Omental fat pad (tissue), 3 donors: ENCODE measurements at regions not wholly inside any gene's neighbourhood (a gene's known extent, or its start where the extent isn't known, plus 50 kb on each side); places are given as distances from the start of the nearest gene placed in this dataset.

ENCODE experiments used
- ATAC-seq: fragments of 150-250 bp; one replicate; pipeline ENCODE4 v1.9.1; 2016; ENCODE audit warnings: mild to moderate bottlenecking, moderate library complexity; ENCODE audit not compliant: low FRiP score
- DNase-seq: peaks from one replicate; pipeline ENCODE4 v3.0.0-alpha.2; 2019; ENCODE audit warnings: low spot score
- CTCF ChIP-seq, 3 donors: fragments of 450-650 bp; IDR thresholded peaks; one replicate each; pipeline ENCODE4 v1.5.1; 2016 to 2017; ENCODE audit warnings: antibody characterized with exemption in 3 of 3, mild to moderate bottlenecking in 3 of 3, moderate library complexity in 2 of 3

- DNase-seq (no peak), ATAC-seq (no peak)
- TF ChIP-seq CTCF (IDR thresholded peaks at IDR 0.05), result no peak
Measured at GRCh38 chr3:72054976-72055375, 270.0 kb upstream of the PROK2 start.

- ATAC-seq (no peak), DNase-seq (no peak)
- TF ChIP-seq CTCF (IDR thresholded peaks at IDR 0.05), result no peak
Measured at GRCh38 chr3:72052841-72053409, 268.0 kb upstream of the PROK2 start.

GRCh38 chr3:72050771-72051170 lies 265.8 kb upstream of the PROK2 start:
- no peak for TF ChIP-seq CTCF (IDR thresholded peaks at IDR 0.05)
- DNase-seq (no peak), ATAC-seq (no peak)

GRCh38 chr3:72050048-72050632 lies 265.2 kb upstream of the PROK2 start:
- no peak for DNase-seq
- no peak for ATAC-seq
- TF ChIP-seq CTCF (IDR thresholded peaks at IDR 0.05), result no peak

- no peak for TF ChIP-seq CTCF (IDR thresholded peaks at IDR 0.05)
- ATAC-seq, result no peak
Measured at GRCh38 chr3:72049300-72049699, 264.4 kb upstream of the PROK2 start.

GRCh38 chr3:72048873-72049272 lies 263.9 kb upstream of the PROK2 start:
- TF ChIP-seq CTCF (IDR thresholded peaks at IDR 0.05), result no peak
- ATAC-seq (no peak), DNase-seq (no peak)

More at GRCh38 chr3:72049300-72049699, 264.4 kb upstream of the PROK2 start:
- DNase-seq, result no peak

- DNase-seq, result no peak
- TF ChIP-seq CTCF (IDR thresholded peaks at IDR 0.05), result no peak
- ATAC-seq, result no peak
Measured at GRCh38 chr3:72047221-72047871, 262.4 kb upstream of the PROK2 start.
